OCI-LY7 (cell line): ENCODE measurements at regions not wholly inside any gene's neighbourhood (a gene's known extent, or its start where the extent isn't known, plus 50 kb on each side); places are given as distances from the start of the nearest gene placed in this dataset.

Experiments used
- BruUV-seq: library from RNA; stranded (reverse); fragments of 400-500 nt; replicated peaks from 2 replicates; lab custom pipeline; 2021; lab: Mats Ljungman, UMichigan
- CTCF ChIA-PET: fragments of 300-600 bp; sonication (Branson Sonifier 250); formaldehyde crosslinking; loops from one replicate; lab custom pipeline; 2022; ENCODE audit warnings: antibody characterized with exemption; ENCODE audit not compliant: unreplicated experiment; lab: Charles Lee
- POLR2A ChIA-PET: fragments of 300-600 bp; sonication (Branson Sonifier 250); formaldehyde crosslinking; loops from one replicate; lab custom pipeline; 2022; ENCODE audit warnings: antibody characterized with exemption; lab: Charles Lee
- DNase-seq: peaks from one replicate; pipeline ENCODE4 v3.0.0-alpha.2; 2015; ENCODE audit warnings: low spot score
- H2AFZ ChIP-seq: fragments of 200-600 bp; sonication (generic), shearing (Covaris generic); 2 replicates; pipeline ENCODE4 v1.6.1; 2014; ENCODE audit warnings: mild to moderate bottlenecking, antibody characterized with exemption, low read length, moderate library complexity
- H3K27ac ChIP-seq: fragments of 200-600 bp; sonication (generic); 2 replicates; pipeline ENCODE4 v1.5.1; 2014; ENCODE audit warnings: mixed run types, low read depth, mild to moderate bottlenecking, moderate library complexity, low read length, inconsistent platforms; ENCODE audit not compliant: poor library complexity, severe bottlenecking
- H3K36me3 ChIP-seq: fragments of 200-600 bp; sonication (generic); 2 replicates; pipeline ENCODE4 v1.6.1; 2014; ENCODE audit warnings: mild to moderate bottlenecking, antibody characterized with exemption, low read length, moderate library complexity, mixed read lengths; ENCODE audit not compliant: insufficient read depth
- H3K4me1 ChIP-seq: fragments of 200-600 bp; sonication (generic); 2 replicates; pipeline ENCODE4 v1.5.1; 2014; ENCODE audit warnings: mild to moderate bottlenecking, low read length; ENCODE audit not compliant: insufficient read depth, poor library complexity, severe bottlenecking
- H3K4me2 ChIP-seq: fragments of 200-600 bp; sonication (generic); 2 replicates; pipeline ENCODE4 v1.6.1; 2014; ENCODE audit warnings: mild to moderate bottlenecking, low read length
- H3K4me3 ChIP-seq: fragments of 200-600 bp; sonication (generic); 2 replicates; pipeline ENCODE4 v1.5.1; 2014; ENCODE audit warnings: mild to moderate bottlenecking, low read depth, low read length; ENCODE audit not compliant: poor library complexity, severe bottlenecking
- H3K79me2 ChIP-seq: fragments of 200-600 bp; sonication (generic); 2 replicates; pipeline ENCODE4 v1.6.1; 2016; ENCODE audit warnings: low read depth, mild to moderate bottlenecking, low read length, moderate library complexity, mixed read lengths; ENCODE audit not compliant: insufficient read depth
- H3K9me2 ChIP-seq: fragments of 200-600 bp; sonication (generic); 2 replicates; pipeline ENCODE4 v1.6.1; 2016; ENCODE audit warnings: mild to moderate bottlenecking, low read length, mixed read lengths; ENCODE audit not compliant: insufficient read depth
- H3K9me3 ChIP-seq: fragments of 200-600 bp; sonication (generic); 2 replicates; pipeline ENCODE4 v1.6.1; 2014; ENCODE audit warnings: mild to moderate bottlenecking, mixed run types, low read length, mixed read lengths
- H4K20me1 ChIP-seq: fragments of 200-600 bp; sonication (generic); 2 replicates; pipeline ENCODE4 v1.6.1; 2014; ENCODE audit warnings: mild to moderate bottlenecking, antibody characterized with exemption, low read length, moderate library complexity, mixed read lengths; ENCODE audit not compliant: insufficient read depth
- CTCF ChIP-seq: fragments of 200-600 bp; sonication (generic); conservative IDR thresholded peaks from 2 replicates; pipeline ENCODE4 v1.5.1; 2014; ENCODE audit warnings: mild to moderate bottlenecking, antibody characterized with exemption, low read length, moderate library complexity, mixed read lengths
- EZH2phosphoT487 ChIP-seq: fragments of 200-600 bp; sonication (generic); IDR thresholded peaks from 2 replicates; pipeline ENCODE4 v1.6.1; 2018; ENCODE audit warnings: low read depth, borderline replicate concordance, mild to moderate bottlenecking, mixed run types, antibody characterized with exemption, low read length, moderate library complexity, mixed read lengths
- intact Hi-C: fragments of 100-400 bp; cut with micrococcal nuclease; formaldehyde crosslinking; loops from one replicate; pipeline ENCODE4 v1.10.0; 2022; ENCODE audit not compliant: unreplicated experiment

GRCh38 chr7:52074071-52074470 is 757.5 kb upstream of the COBL start:
- DNase-seq: no peak

GRCh38 chr7:52071744-52072143 is 755.1 kb upstream of the COBL start:
- no peaks in the 10 kb centered on the region for H3K9me3 ChIP-seq
- no peaks in the 10 kb centered on the region for H3K9me2 ChIP-seq
- no peak overlapping the region for H2AFZ ChIP-seq
- BruUV-seq: no TSS peak
- no peak for DNase-seq
- no peaks in the 10 kb centered on the region for H4K20me1 ChIP-seq
- no peaks in the 10 kb centered on the region for H3K4me1 ChIP-seq
- intact Hi-C loops: no loop called here
- H3K79me2 ChIP-seq: no peaks in the 10 kb centered on the region
- H3K4me3 ChIP-seq: no peak overlapping the region
- ChIA-PET CTCF (no interaction called here), POLR2A (no interaction called here)
- no peak overlapping the region for H3K27ac ChIP-seq
- H3K4me2 ChIP-seq: no peak overlapping the region
- H3K36me3 ChIP-seq: no peaks in the 10 kb centered on the region
- no peak for TF ChIP-seq EZH2phosphoT487

More at GRCh38 chr7:52074071-52074470, 757.5 kb upstream of the COBL start:
- Histone ChIP-seq H3K4me1 (no peaks in the 10 kb centered on the region), H4K20me1 (no peaks in the 10 kb centered on the region), H3K9me3 (no peaks in the 10 kb centered on the region), H3K36me3 (no peaks in the 10 kb centered on the region), H3K79me2 (no peaks in the 10 kb centered on the region), H3K27ac (no peak overlapping the region), H3K4me3 (no peak overlapping the region), H3K9me2 (no peaks in the 10 kb centered on the region), H3K4me2 (no peak overlapping the region), H2AFZ (no peak overlapping the region)
- ChIA-PET CTCF (no interaction called here), POLR2A (no interaction called here)
- intact Hi-C loops: no loop called here
- no TSS peak for BruUV-seq
- TF ChIP-seq CTCF: no peak
- TF ChIP-seq EZH2phosphoT487: no peak

DNA sequence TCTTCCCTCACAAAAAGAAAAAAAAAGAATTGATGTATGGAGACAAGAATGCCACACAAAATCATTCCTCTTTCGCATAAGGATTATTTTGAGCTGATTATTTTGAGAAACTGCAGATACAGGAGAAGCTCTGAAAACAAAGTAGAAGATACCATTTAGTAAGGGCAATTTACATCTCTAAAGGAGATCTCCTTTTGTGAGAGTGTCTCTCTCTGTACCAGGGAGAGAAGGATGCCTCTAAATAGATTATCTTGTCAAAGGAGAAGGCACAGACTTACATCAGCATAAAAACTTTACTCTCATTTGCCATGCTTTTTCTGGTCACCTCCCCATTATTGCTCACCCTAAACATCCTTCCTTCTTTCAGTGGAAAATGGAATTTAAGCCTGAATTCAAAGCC is 747.9 kb upstream of the COBL start:
- Histone ChIP-seq H3K27ac (no peak overlapping the region), H2AFZ (no peak overlapping the region), H4K20me1 (no peaks in the 10 kb centered on the region), H3K4me1 (no peaks in the 10 kb centered on the region), H3K36me3 (no peaks in the 10 kb centered on the region), H3K4me2 (no peak overlapping the region), H3K4me3 (no peak overlapping the region), H3K79me2 (no peaks in the 10 kb centered on the region), H3K9me2 (no peaks in the 10 kb centered on the region), H3K9me3 (no peaks in the 10 kb centered on the region)
- ChIA-PET CTCF (no interaction called here), POLR2A (interaction anchor here (0.7 kb wide), 1 partner anchor 13 kb away, joined by 3 read pairs; no protein-coding TSS in a partner anchor)
- intact Hi-C loops: no loop called here
- TF ChIP-seq CTCF (no peak), EZH2phosphoT487 (no peak)
- BruUV-seq: no TSS peak
- DNase-seq: no peak
